Right lobe of liver (tissue), 6 donors: ENCODE measurements at regions not wholly inside any gene's neighbourhood (a gene's known extent, or its start where the extent isn't known, plus 50 kb on each side); places are given as distances from the start of the nearest gene placed in this dataset.

Source experiments
- ATAC-seq, 4 donors: fragments of 200-7000 bp; cut with Tn5 transposase; one replicate each; pipeline ENCODE4 v1.9.1; 2020; ENCODE audit warnings: mild to moderate bottlenecking in 4 of 4, moderate library complexity in 4 of 4
- DNase-seq, 3 donors: peaks; one replicate each; pipeline ENCODE4 v3.0.0-alpha.2; 2020
- H3K27ac ChIP-seq, 3 donors: fragments of 200-600 bp; one replicate each; pipeline ENCODE4 v1.8.0; 2022
- H3K27me3 ChIP-seq, 2 donors: fragments of 200-600 bp; one replicate each; pipeline ENCODE4 v1.8.0; 2022
- H3K36me3 ChIP-seq, 4 donors: fragments of 200-600 bp; sonication (generic) in 1 of 4; one replicate each; pipeline versions ENCODE4 v1.5.1 to v1.8.0; 2017 to 2022; ENCODE audit warnings: control low read depth in 1 of 4
- H3K4me1 ChIP-seq, 4 donors: fragments of 200-600 bp; sonication (generic) in 1 of 4; one replicate each; pipeline versions ENCODE4 v1.5.1 to v1.8.0; 2017 to 2022; ENCODE audit warnings: control low read depth in 1 of 4
- H3K4me3 ChIP-seq, 3 donors: fragments of 200-600 bp; one replicate each; pipeline ENCODE4 v1.8.0; 2022
- H3K9me3 ChIP-seq, 4 donors: fragments of 200-600 bp; sonication (generic) in 1 of 4; one replicate each; pipeline versions ENCODE4 v1.5.1 to v1.8.0; 2017 to 2022; ENCODE audit warnings: control low read depth in 1 of 4
- CTCF ChIP-seq, 4 donors: fragments of 200-600 bp in 3 of 4; fragments of 450-650 bp in 1 of 4; IDR thresholded peaks; one replicate each; pipeline versions ENCODE4 v1.5.1 to v1.8.0; 2016 to 2022; ENCODE audit warnings: antibody characterized with exemption in 4 of 4, mild to moderate bottlenecking in 2 of 4
- POLR2A ChIP-seq: fragments of 450-650 bp; IDR thresholded peaks from one replicate; pipeline ENCODE4 v1.6.1; 2017; ENCODE audit warnings: antibody characterized with exemption, mild to moderate bottlenecking
- WGBS: methylation state at CpG from one replicate; pipeline ENCODE4 v1.1.6; 2018; ENCODE audit warnings: low coverage, low lambda C conversion rate; ENCODE audit not compliant: insufficient coverage; ENCODE audit errors: missing lambda C conversion rate; 5-methylcytosine and 5-hydroxymethylcytosine counted together
- intact Hi-C, 2 donors: fragments of 100-400 bp; cut with DNase I; formaldehyde crosslinking; loops; one replicate each; pipeline versions ENCODE4 v1.11.2 to v1.14.1; 2022
- donor health status: DM: no; HTN: yes; CAD: no.
- donor health status: DM: no; HTN: no; CAD: no.
- donor health status: DM: no; HTN: no; CAD: no.
- donor health status: DM: no; HTN: yes; CAD: no.
- donor health status: DM: no; HTN: yes; CAD: no.

GRCh38 chr5:7014611-7015010 lies 301.4 kb downstream of the TENT4A start:
- no peak for TF ChIP-seq CTCF (IDR thresholded peaks at IDR 0.05)
- no peak for TF ChIP-seq POLR2A
- Histone ChIP-seq H3K27me3 (peaks cover 0 to 8% of the 10 kb centered on the region in 2 donors), H3K4me3 (no peak overlapping the region), H3K36me3 (no peaks in the 10 kb centered on the region), H3K4me1 (no peaks in the 10 kb centered on the region), H3K27ac (no peak overlapping the region), H3K9me3 (no peaks in the 10 kb centered on the region)
- ATAC-seq = no peak
- DNase-seq = no peak
- intact Hi-C loops = no loop called here
- 14% methylated on average over 2 of the region's 2 CpGs for WGBS

- Histone ChIP-seq H3K27me3 (peaks cover 0 to 8% of the 10 kb centered on the region in 2 donors), H3K4me1 (no peaks in the 10 kb centered on the region), H3K27ac (no peak overlapping the region), H3K36me3 (no peaks in the 10 kb centered on the region), H3K4me3 (no peak overlapping the region), H3K9me3 (no peaks in the 10 kb centered on the region)
- TF ChIP-seq POLR2A (no peak), CTCF (IDR thresholded peaks at IDR 0.05) (peak; percentile 26 to 52 (median 33))
- 45% methylated on average over 6 of the region's 6 CpGs for WGBS
- peak; percentile 48 to 72 (median 65) for ATAC-seq
- DNase-seq = peak in 1 of 3 donors; percentile 21
- intact Hi-C loops = no loop called here
These were observed 302.5 kb downstream of the TENT4A start for GRCh38 chr5:7015586-7016256.

DNA sequence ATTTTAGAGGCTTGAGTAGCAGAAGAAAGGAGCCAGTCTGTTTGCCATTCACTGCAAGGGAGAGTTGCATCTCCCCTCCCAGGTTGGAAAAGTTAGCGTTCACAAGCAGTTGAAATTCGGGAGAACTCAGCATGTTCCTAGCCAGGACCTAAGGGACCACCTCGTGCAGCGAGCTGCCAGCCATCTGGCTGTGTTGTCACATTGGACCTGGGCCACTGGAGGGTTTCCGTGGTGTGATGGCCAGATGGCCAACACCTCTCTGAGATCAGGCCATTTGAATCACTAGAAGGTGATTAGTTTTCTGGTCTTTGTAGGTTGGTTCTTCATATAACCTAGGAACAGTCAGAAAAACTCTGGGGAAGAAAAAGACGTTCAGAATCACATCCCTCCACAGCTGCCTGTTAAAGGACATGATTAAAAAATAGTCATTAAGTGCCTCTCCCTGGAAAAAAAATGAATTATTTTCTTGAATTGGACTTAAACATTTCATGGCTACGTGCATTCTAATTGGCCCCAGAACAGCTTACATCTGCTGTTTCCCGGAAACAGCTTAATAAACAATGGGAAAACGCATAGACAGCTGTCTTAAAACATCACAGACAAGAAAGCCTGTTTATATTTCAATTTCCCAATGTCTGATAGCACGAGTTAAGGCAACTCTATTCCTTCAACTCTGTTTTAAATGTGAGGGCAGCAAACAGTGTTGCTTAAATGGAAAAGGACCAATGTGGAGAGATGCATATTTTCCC lies 303.9 kb downstream of the TENT4A start:
- Histone ChIP-seq H3K27ac (no peak overlapping the region), H3K36me3 (no peaks in the 10 kb centered on the region), H3K4me1 (no peaks in the 10 kb centered on the region), H3K4me3 (no peak overlapping the region), H3K27me3 (peaks cover 0 to 2% of the 10 kb centered on the region in 2 donors), H3K9me3 (no peaks in the 10 kb centered on the region)
- WGBS = 36% methylated on average over 8 of the region's 10 CpGs
- DNase-seq (no peak), ATAC-seq (no peak)
- TF ChIP-seq CTCF (IDR thresholded peaks at IDR 0.05) (no peak), POLR2A (no peak)
- intact Hi-C loops = no loop called here

DNA sequence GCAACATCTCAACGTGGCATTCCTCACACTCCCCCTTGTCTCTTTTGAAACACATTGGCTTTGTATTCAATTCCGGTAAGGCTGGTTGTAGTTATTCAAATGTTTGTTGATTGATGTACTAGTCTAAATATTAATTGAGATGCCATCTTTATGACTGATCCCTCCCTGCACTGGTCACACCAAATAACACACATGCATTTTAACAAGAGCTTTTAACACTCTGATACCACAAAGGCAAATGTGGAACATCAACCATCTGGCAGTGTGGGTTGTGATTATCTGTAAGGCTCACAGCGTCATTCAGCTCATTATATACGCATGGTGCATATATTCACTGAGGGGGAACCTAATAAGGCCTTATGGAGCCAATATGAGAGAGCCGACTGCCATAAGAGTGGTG lies 305.0 kb downstream of the TENT4A start:
- H3K36me3 ChIP-seq = no peaks in the 10 kb centered on the region
- 53% methylated on average over 5 of the region's 5 CpGs for WGBS
- no peaks in the 10 kb centered on the region for H3K27me3 ChIP-seq
- ATAC-seq = no peak
- H3K9me3 ChIP-seq = no peaks in the 10 kb centered on the region
- TF ChIP-seq POLR2A (no peak), CTCF (IDR thresholded peaks at IDR 0.05) (no peak)
- intact Hi-C loops = no loop called here
- DNase-seq = no peak
- H3K4me3 ChIP-seq = no peak overlapping the region
- H3K27ac ChIP-seq = no peak overlapping the region
- no peaks in the 10 kb centered on the region for H3K4me1 ChIP-seq
